Ishikawa (cell line): ENCODE measurements at regions not wholly inside any gene's neighbourhood (a gene's known extent, or its start where the extent isn't known, plus 50 kb on each side); places are given as distances from the start of the nearest gene placed in this dataset.

Experiments
- CEBPB ChIP-seq: IDR thresholded peaks from 2 replicates; pipeline ENCODE4 v1.6.1; 2012
- CREB1 ChIP-seq: IDR thresholded peaks from 2 replicates; pipeline ENCODE4 v1.6.1; 2012; ENCODE audit warnings: low read depth
- EGR1 ChIP-seq: IDR thresholded peaks from 2 replicates; pipeline ENCODE4 v1.6.1; 2012
- EP300 ChIP-seq: IDR thresholded peaks from 2 replicates; pipeline ENCODE4 v1.6.1; 2012; ENCODE audit warnings: borderline replicate concordance
- FOXM1 ChIP-seq: IDR thresholded peaks from 2 replicates; pipeline ENCODE4 v1.6.1; 2012; ENCODE audit warnings: low read depth, borderline replicate concordance
- MAX ChIP-seq: IDR thresholded peaks from 2 replicates; pipeline ENCODE4 v1.6.1; 2012
- NFIC ChIP-seq: IDR thresholded peaks from 2 replicates; pipeline ENCODE4 v1.6.1; 2012
- RAD21 ChIP-seq: IDR thresholded peaks from 2 replicates; pipeline ENCODE4 v1.6.1; 2012; ENCODE audit warnings: low read depth
- REST ChIP-seq: IDR thresholded peaks from 2 replicates; pipeline ENCODE4 v1.6.1; 2012; ENCODE audit warnings: low read depth, mild to moderate bottlenecking
- TAF1 ChIP-seq: IDR thresholded peaks from 2 replicates; pipeline ENCODE4 v1.6.1; 2012; ENCODE audit warnings: low read depth, mild to moderate bottlenecking
- TCF12 ChIP-seq: IDR thresholded peaks from 2 replicates; pipeline ENCODE4 v1.6.1; 2012; ENCODE audit warnings: low read depth
- TEAD4 ChIP-seq: IDR thresholded peaks from 2 replicates; pipeline ENCODE4 v1.6.1; 2012
- USF1 ChIP-seq: IDR thresholded peaks from 2 replicates; pipeline ENCODE4 v1.6.1; 2012
- YY1 ChIP-seq: IDR thresholded peaks from 2 replicates; pipeline ENCODE4 v1.6.1; 2012; ENCODE audit warnings: low read depth
- ZBTB7A ChIP-seq: IDR thresholded peaks from 2 replicates; pipeline ENCODE4 v1.6.1; 2012; ENCODE audit warnings: low read depth

- TF ChIP-seq REST (no peak), EGR1 (no peak), TEAD4 (no peak), NFIC (no peak), MAX (no peak), TCF12 (no peak), USF1 (no peak), CREB1 (no peak), YY1 (no peak), ZBTB7A (no peak)
These were observed 1560.4 kb downstream of the AMY1C start for GRCh38 chr1:105310063-105310462.

- TF ChIP-seq USF1 (no peak), NFIC (no peak), ZBTB7A (no peak), FOXM1 (no peak), TAF1 (no peak), CEBPB (no peak), EP300 (no peak)
These were observed 1568.3 kb downstream of the AMY1C start for GRCh38 chr1:105317976-105318375.

GRCh38 chr1:105326886-105327285 is 1577.2 kb downstream of the AMY1C start:
- no peak for TF ChIP-seq ZBTB7A

GRCh38 chr1:105337420-105337819 is 1587.7 kb downstream of the AMY1C start:
- TF ChIP-seq USF1 (no peak), NFIC (no peak), RAD21 (no peak), CEBPB (no peak), YY1 (no peak), REST (no peak), TCF12 (no peak), TAF1 (no peak)

- no peak for TF ChIP-seq CEBPB
These were observed 1593.6 kb downstream of the AMY1C start for GRCh38 chr1:105343317-105343716.

GRCh38 chr1:105359457-105359856 is 1609.8 kb downstream of the AMY1C start:
- TF ChIP-seq TAF1, result no peak
- TF ChIP-seq EP300, result no peak
- TF ChIP-seq YY1, result no peak
- TF ChIP-seq FOXM1, result no peak
- no peak for TF ChIP-seq RAD21
- TF ChIP-seq EGR1, result no peak
- no peak for TF ChIP-seq ZBTB7A
- TF ChIP-seq NFIC, result no peak
- TF ChIP-seq REST, result no peak
- TF ChIP-seq MAX, result no peak
